Gastrocnemius medialis (tissue), 4 donors: ENCODE measurements at regions not wholly inside any gene's neighbourhood (a gene's known extent, or its start where the extent isn't known, plus 50 kb on each side); places are given as distances from the start of the nearest gene placed in this dataset.

Source experiments
- CTCF ChIP-seq, 5 experiments: fragments of 450-650 bp in 3 of 5; fragments of 200-600 bp in 2 of 5; sonication (generic) in 2 of 5; IDR thresholded peaks in 4 of 5; conservative IDR thresholded peaks in 1 of 5; 1 replicate in 4 of 5; 2 replicates in 1 of 5; pipeline ENCODE4 v1.5.1; 2016 to 2019; ENCODE audit warnings: antibody characterized with exemption in 5 of 5, mild to moderate bottlenecking in 3 of 5, moderate library complexity in 3 of 5
- POLR2A ChIP-seq, 2 donors: fragments of 450-650 bp; IDR thresholded peaks; one replicate each; pipeline ENCODE4 v1.6.1; 2017; ENCODE audit warnings: antibody characterized with exemption in 2 of 2, mild to moderate bottlenecking in 2 of 2, moderate library complexity in 2 of 2

DNA sequence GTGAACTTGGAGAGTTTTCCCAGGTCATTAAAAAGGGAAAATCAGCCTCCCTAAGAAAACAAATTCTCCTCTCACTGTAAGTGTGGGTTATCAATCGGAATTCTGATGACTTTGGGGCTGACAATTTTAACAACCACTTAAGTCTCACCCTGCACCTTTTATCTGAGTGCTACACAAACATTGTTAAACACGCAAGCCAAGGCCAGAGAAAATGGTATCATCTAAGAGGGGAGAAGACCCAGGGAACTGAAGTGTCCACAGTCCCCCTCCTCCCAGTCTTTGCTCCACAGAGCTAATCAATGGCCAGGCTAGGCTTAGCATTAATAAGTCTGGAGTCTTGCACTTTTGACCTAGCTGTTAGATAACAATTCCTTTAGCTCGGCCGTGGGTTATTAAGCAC, 51.7 kb upstream of the TBX5 start:
- no peak for TF ChIP-seq CTCF (IDR thresholded peaks at IDR 0.05 in 4 of 5, conservative IDR thresholded peaks at IDR 0.05 in 1 of 5)
- no peak for TF ChIP-seq POLR2A (IDR thresholded peaks at IDR 0.05)
